DMS114 treated with DMSO at 0.1 percent for 48 hours (cell line): ENCODE measurements at regions not wholly inside any gene's neighbourhood (a gene's known extent, or its start where the extent isn't known, plus 50 kb on each side); places are given as distances from the start of the nearest gene placed in this dataset.

ENCODE experiments used
- DNase-seq: peaks from one replicate; lab custom pipeline; 2025; ENCODE audit not compliant: unreplicated experiment; lab: John Stamatoyannopoulos, UW

GRCh38 chr1:36559061-36559460 is 76.3 kb upstream of the CSF3R start:
- DNase-seq: no peak

DNA sequence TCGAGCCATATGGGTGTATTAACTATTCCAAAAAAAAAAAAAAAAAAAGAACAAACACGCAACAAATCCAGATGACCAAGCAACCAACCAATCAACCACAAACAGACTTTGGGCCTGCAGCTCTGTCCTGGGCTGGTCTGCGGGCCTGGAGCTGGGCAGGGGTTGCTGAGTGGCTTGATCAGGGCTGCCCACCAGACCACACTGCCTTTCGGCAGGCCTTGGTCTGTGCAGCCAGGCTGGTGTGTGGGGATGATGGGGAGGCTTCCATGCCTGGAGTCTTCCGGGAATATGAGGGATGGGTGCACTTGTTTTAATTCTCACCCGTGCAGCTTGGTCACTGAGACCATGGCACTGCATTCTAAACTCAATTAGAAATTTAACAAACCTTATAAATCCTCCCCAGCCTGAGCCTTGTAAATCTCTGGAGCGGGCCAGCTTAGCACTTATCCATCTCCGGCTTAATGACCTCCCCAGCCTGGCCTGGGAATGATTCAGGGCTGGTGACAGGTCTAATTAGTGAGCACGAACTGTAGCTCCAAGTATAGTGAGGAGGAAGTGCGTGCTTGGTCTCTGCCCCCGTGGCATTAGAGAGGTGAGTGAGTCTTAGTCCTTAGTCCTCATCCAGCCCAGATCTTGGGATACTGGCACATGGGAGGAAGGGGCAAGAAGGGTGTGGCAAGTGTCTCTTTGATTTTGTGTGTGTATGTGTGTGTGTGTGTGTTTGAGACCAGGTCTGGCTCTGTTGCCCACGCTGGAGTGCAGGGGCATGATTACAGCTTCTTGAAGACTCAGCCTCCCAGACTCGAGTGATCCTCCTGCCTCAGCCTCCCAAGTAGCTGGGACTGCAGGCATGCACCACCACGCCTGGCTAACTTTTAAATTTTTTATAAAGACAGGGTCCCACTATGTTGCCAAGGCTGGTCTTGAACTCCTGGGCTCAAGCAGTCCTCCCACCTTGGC is 74.6 kb upstream of the CSF3R start:
- DNase-seq: no peak

- no peak for DNase-seq
These were observed 72.3 kb upstream of the CSF3R start for GRCh38 chr1:36555041-36555440.

- no peak for DNase-seq
These were observed 71.6 kb upstream of the CSF3R start for GRCh38 chr1:36554323-36554628.

- peak; percentile 67 for DNase-seq
These were observed 71.0 kb upstream of the CSF3R start for GRCh38 chr1:36553591-36554322.

GRCh38 chr1:36542962-36543515 is 60.3 kb upstream of the CSF3R start:
- DNase-seq: peak; percentile 11

DNA sequence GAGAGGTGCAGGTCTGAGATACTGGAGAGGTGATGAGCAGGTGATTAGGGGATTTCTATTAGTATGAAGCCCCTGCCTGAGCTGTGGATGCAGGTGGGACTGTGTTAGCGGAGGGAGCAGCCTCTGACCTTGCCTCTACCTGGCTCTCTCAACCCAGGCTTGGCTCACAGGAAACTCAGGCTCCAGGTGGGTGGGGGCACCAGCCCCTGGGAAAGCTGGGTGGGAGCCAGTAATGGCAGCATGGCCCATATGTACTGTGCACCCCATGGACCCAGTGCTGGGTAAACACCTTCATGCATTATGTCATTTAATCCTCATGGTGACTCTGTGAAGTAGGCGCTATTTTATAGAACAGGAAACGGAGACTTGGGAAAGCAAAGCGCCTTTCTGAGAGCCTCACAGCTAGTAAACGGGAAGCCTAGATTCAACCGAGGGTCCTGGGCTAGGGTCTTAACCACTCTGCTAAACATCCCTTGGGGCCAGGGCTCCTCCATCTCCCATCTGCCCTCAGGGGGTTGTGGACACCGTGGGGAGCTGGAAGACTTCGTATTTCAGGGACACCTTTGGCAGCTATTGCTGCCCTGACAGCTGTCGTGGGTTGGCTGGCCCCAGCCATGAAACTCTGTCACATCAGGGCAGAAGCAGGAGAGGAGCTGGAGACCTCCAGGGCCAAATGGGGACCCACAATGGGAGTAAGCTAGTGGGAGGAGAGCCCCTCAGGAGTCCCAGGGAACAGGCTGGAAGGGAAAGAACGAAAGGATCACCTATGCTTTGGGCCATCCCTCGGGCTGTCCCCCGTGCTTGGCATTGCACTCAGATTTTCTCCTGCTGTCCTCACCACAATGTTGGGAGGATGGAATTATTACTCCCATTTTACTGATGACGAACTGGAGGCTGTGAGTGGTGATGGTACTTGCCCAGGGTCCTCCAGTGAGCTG is 59.6 kb upstream of the CSF3R start:
- no peak for DNase-seq

- DNase-seq: no peak
These were observed 57.3 kb upstream of the CSF3R start for GRCh38 chr1:36540056-36540455.

GRCh38 chr1:36539526-36539925 is 56.8 kb upstream of the CSF3R start:
- no peak for DNase-seq

DNA sequence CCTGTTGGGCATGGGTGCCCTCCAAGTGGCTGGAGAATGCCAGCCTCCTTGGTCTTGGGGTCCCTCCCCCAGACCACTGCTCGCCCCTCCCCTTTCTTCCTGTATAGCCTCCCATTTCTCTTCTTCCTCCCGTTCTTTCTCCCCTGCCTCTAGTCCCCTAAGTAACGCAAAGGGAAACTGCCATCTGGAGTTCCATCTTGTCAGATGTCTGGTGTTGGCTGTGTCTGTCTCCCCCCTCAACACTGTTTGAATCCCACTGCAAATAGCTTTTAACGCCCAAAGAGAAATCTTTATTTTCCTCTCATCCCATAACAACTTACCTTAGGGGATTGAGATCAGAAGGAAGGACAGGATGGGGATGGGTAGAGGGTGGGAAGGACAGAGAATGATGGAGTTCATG is 55.3 kb upstream of the CSF3R start:
- DNase-seq: no peak

DNA sequence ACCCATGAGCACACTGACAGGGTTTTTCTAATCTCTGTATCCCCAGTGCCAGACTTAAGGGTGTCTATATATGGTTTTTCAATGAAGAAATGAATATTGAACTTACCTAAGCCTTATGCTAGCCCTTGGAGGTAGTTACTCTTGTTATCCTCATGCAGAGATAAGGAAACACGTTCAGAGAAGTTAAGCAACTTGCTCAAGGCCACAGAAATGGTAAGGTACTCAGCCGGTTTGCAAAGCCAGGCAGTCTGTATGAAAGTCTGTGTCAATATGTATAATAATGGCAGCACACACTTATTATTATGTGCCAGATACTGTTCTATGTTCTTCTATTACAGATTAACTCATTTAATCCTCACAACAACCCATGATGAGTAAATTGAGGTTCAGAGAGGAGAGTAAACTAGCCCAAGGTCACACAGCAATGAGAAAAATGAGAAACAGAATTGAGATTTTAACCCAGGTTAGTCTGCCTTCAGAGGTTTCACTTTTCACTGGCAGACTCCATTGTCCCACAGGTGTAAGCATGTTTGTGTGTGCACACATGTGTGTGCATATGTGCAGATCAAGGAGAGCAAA is 54.6 kb upstream of the CSF3R start:
- DNase-seq: no peak

DNA sequence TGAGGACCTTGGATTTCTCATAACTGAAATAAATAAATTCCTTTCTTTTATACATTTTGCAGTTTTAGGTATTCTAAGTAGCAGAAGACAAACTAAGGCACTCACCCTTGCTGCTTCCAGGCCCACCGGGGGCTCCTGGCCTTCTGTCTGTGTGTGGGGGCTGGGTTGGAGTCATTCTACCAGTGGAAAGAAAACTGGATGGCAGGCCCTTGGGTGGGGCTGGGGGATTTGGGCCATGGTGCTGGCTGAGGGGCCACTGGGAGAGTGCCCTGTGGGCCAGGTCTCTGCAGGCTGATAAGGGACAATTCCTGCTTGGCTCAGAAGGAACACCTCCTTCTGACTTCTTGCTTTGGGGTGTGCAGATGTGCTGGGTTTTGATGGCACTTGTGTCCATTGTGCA is 54.0 kb upstream of the CSF3R start:
- no peak for DNase-seq

- no peak for DNase-seq
These were observed 52.1 kb upstream of the CSF3R start for GRCh38 chr1:36534711-36535412.

GRCh38 chr1:36533897-36534296 is 51.2 kb upstream of the CSF3R start:
- DNase-seq: no peak

GRCh38 chr1:36532810-36533401 is 50.2 kb upstream of the CSF3R start:
- no peak for DNase-seq
